Lower leg skin (tissue), 3 donors: ENCODE measurements at regions not wholly inside any gene's neighbourhood (a gene's known extent, or its start where the extent isn't known, plus 50 kb on each side); places are given as distances from the start of the nearest gene placed in this dataset.

Experiments used
- POLR2A ChIP-seq, 2 donors: fragments of 450-650 bp; IDR thresholded peaks; one replicate each; pipeline ENCODE4 v1.6.1; 2016 to 2017; ENCODE audit warnings: antibody characterized with exemption in 2 of 2, mild to moderate bottlenecking in 1 of 2, moderate library complexity in 1 of 2
- TF ChIP-seq, protein P1 (sequence below), 3 donors: fragments of 450-650 bp; IDR thresholded peaks; one replicate each; pipeline ENCODE4 v1.5.1; 2016; ENCODE audit warnings: antibody characterized with exemption in 3 of 3, mild to moderate bottlenecking in 3 of 3, moderate library complexity in 2 of 3

GRCh38 chr20:48300529-48300928 is 515.2 kb upstream of the SULF2 start:
- TF ChIP-seq POLR2A (IDR thresholded peaks at IDR 0.05) = no peak
- TF ChIP-seq, protein P1, sequence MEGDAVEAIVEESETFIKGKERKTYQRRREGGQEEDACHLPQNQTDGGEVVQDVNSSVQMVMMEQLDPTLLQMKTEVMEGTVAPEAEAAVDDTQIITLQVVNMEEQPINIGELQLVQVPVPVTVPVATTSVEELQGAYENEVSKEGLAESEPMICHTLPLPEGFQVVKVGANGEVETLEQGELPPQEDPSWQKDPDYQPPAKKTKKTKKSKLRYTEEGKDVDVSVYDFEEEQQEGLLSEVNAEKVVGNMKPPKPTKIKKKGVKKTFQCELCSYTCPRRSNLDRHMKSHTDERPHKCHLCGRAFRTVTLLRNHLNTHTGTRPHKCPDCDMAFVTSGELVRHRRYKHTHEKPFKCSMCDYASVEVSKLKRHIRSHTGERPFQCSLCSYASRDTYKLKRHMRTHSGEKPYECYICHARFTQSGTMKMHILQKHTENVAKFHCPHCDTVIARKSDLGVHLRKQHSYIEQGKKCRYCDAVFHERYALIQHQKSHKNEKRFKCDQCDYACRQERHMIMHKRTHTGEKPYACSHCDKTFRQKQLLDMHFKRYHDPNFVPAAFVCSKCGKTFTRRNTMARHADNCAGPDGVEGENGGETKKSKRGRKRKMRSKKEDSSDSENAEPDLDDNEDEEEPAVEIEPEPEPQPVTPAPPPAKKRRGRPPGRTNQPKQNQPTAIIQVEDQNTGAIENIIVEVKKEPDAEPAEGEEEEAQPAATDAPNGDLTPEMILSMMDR (IDR thresholded peaks at IDR 0.05) = no peak
